Caco-2 (cell line): ENCODE measurements at regions not wholly inside any gene's neighbourhood (a gene's known extent, or its start where the extent isn't known, plus 50 kb on each side); places are given as distances from the start of the nearest gene placed in this dataset.

Experiments
- BruUV-seq: library from RNA; stranded (reverse); fragments of 400-500 nt; replicated peaks from 2 replicates; lab custom pipeline; 2021; lab: Mats Ljungman, UMichigan
- CTCF ChIA-PET: fragments of 300-600 bp; sonication (Branson Sonifier 250); formaldehyde crosslinking; loops from one replicate; lab custom pipeline; 2022; ENCODE audit warnings: antibody characterized with exemption; lab: Charles Lee
- POLR2A ChIA-PET: fragments of 300-600 bp; sonication (Branson Sonifier 250); formaldehyde crosslinking; loops from one replicate; lab custom pipeline; 2022; ENCODE audit warnings: antibody characterized with exemption; lab: Charles Lee
- DNase-seq, 2 experiments: peaks; one replicate each; pipeline versions ENCODE4 v3.0.0 to v3.0.0-alpha.2; 2020 to 2022
- H3K27me3 ChIP-seq: replicated peaks from 2 replicates; pipeline ENCODE4 v1.6.0; 2011; ENCODE audit warnings: low read length; ENCODE audit not compliant: control insufficient read depth, insufficient read depth
- H3K36me3 ChIP-seq: 2 replicates; pipeline ENCODE4 v1.5.1; 2011; ENCODE audit warnings: low read length; ENCODE audit not compliant: control insufficient read depth, insufficient read depth
- H3K4me1 ChIP-seq: fragments of 250-450 bp; sonication (Bioruptor Pico); 2 replicates; pipeline ENCODE4 v1.5.1; 2020; ENCODE audit warnings: mild to moderate bottlenecking
- H3K4me3 ChIP-seq: 2 replicates; pipeline ENCODE4 v1.5.1; 2011; ENCODE audit warnings: low read depth, mild to moderate bottlenecking, control low read depth, low read length
- H3K9me3 ChIP-seq: fragments of 250-450 bp; sonication (Bioruptor Pico); 2 replicates; pipeline ENCODE4 v1.5.1; 2020; ENCODE audit warnings: mild to moderate bottlenecking, moderate library complexity
- H3K27ac Mint-ChIP-seq: one replicate; pipeline ENCODE4 v1.8.0; 2022; ENCODE audit warnings: mixed read lengths; ENCODE audit not compliant: unreplicated experiment
- H3K27me3 Mint-ChIP-seq: one replicate; pipeline ENCODE4 v1.8.0; 2022; ENCODE audit warnings: mixed read lengths; ENCODE audit not compliant: insufficient read depth, unreplicated experiment
- H3K36me3 Mint-ChIP-seq: one replicate; pipeline ENCODE4 v1.8.0; 2022; ENCODE audit warnings: mild to moderate bottlenecking, mixed read lengths; ENCODE audit not compliant: insufficient read depth, unreplicated experiment
- H3K4me1 Mint-ChIP-seq: one replicate; pipeline ENCODE4 v1.8.0; 2022; ENCODE audit warnings: low read depth, mixed read lengths; ENCODE audit not compliant: unreplicated experiment
- H3K4me3 Mint-ChIP-seq: one replicate; pipeline ENCODE4 v1.8.0; 2022; ENCODE audit warnings: mild to moderate bottlenecking, moderate library complexity, mixed read lengths; ENCODE audit not compliant: unreplicated experiment
- H3K9me3 Mint-ChIP-seq: one replicate; pipeline ENCODE4 v1.8.0; 2022; ENCODE audit warnings: mixed read lengths; ENCODE audit not compliant: unreplicated experiment
- intact Hi-C: fragments of 100-400 bp; cut with micrococcal nuclease; formaldehyde crosslinking; loops from one replicate; pipeline ENCODE4 v1.10.0; 2022; ENCODE audit not compliant: unreplicated experiment
- TF ChIP-seq, protein P1 (sequence below), 2 experiments: fragments of 200-600 bp in 1 of 2; IDR thresholded peaks; 1 replicate in 1 of 2; 2 replicates in 1 of 2; pipeline versions ENCODE4 v1.5.1 to v1.8.0; 2011 to 2022; ENCODE audit warnings: antibody characterized with exemption in 1 of 2, control low read depth in 1 of 2, inconsistent platforms in 1 of 2, low read depth in 1 of 2, low read length in 1 of 2, mild to moderate bottlenecking in 1 of 2, moderate library complexity in 1 of 2; ENCODE audit not compliant: insufficient read depth in 1 of 2, severe bottlenecking in 1 of 2, unreplicated experiment in 1 of 2

DNA sequence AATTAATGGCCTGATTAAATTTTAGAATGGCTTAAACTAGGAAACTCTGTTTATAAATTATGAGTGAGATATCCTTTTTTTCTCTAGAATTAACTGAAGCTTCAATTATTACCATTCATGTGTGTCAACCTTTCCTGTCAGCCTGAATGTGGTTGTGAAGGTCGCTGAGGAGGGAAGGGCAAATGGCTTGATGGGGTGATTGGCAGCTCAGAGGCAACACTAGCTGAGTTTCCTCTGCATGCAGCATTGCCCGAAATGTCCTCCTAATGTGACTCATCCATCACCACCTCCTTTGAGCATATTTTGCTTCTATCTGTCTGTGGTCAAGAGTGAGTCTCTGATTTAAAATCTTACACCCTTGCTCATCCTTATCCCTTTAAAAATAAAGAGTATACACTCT is 281.9 kb downstream of the TENT4A start:
- no peak for DNase-seq
- Histone ChIP-seq H3K9me3 (0 out of 2 replicates have a peak, but pooled peaks cover 3% of the 10 kb centered on the region), H3K36me3 (no peaks in the 10 kb centered on the region), H3K4me1 (no peaks in the 10 kb centered on the region), H3K27me3 (no peaks in the 10 kb centered on the region), H3K4me3 (no peak overlapping the region)
- H3K27ac Mint-ChIP-seq = no peak overlapping the region
- ChIA-PET CTCF (no interaction called here), POLR2A (no interaction called here)
- BruUV-seq = no TSS peak
- H3K9me3 Mint-ChIP-seq = no peaks in the 10 kb centered on the region
- H3K27me3 Mint-ChIP-seq = peaks cover 6% of the 10 kb centered on the region
- no peaks in the 10 kb centered on the region for H3K36me3 Mint-ChIP-seq
- H3K4me3 Mint-ChIP-seq = no peak overlapping the region
- TF ChIP-seq, protein P1, sequence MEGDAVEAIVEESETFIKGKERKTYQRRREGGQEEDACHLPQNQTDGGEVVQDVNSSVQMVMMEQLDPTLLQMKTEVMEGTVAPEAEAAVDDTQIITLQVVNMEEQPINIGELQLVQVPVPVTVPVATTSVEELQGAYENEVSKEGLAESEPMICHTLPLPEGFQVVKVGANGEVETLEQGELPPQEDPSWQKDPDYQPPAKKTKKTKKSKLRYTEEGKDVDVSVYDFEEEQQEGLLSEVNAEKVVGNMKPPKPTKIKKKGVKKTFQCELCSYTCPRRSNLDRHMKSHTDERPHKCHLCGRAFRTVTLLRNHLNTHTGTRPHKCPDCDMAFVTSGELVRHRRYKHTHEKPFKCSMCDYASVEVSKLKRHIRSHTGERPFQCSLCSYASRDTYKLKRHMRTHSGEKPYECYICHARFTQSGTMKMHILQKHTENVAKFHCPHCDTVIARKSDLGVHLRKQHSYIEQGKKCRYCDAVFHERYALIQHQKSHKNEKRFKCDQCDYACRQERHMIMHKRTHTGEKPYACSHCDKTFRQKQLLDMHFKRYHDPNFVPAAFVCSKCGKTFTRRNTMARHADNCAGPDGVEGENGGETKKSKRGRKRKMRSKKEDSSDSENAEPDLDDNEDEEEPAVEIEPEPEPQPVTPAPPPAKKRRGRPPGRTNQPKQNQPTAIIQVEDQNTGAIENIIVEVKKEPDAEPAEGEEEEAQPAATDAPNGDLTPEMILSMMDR (IDR thresholded peaks at IDR 0.05; ENCODE audit: insufficient read depth in 1 of 2, low read depth in 1 of 2, low read length in 1 of 2, severe bottlenecking in 1 of 2, unreplicated experiment in 1 of 2) = no peak
- intact Hi-C loops = no loop called here
- H3K4me1 Mint-ChIP-seq = no peaks in the 10 kb centered on the region

DNA sequence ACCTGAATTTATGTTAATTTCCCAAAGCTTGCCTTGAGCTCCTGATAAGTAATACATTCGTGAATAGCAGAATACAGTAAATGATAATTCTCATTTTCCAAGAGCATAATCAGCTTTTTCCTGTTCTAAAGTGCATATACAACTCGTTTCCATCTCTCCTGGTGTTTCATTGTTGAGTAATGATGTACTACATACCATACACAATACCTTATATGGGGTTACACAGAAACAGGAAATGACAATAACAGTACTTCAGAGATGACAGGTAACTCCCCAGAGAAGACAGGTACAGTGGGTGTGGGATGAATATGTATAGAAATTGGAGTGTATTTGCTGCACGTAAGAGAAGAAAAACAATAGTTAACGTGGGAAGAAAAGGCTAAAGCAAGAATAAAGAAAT is 287.1 kb downstream of the TENT4A start:
- Histone ChIP-seq H3K27me3 (no peaks in the 10 kb centered on the region), H3K9me3 (0 out of 2 replicates have a peak, but pooled peaks cover 3% of the 10 kb centered on the region), H3K4me1 (no peaks in the 10 kb centered on the region), H3K4me3 (no peak overlapping the region), H3K36me3 (no peaks in the 10 kb centered on the region)
- TF ChIP-seq, protein P1 (IDR thresholded peaks at IDR 0.05; ENCODE audit: insufficient read depth in 1 of 2, low read depth in 1 of 2, low read length in 1 of 2, severe bottlenecking in 1 of 2, unreplicated experiment in 1 of 2) = no peak
- no peaks in the 10 kb centered on the region for H3K27me3 Mint-ChIP-seq
- CTCF ChIA-PET = interaction anchor here (0.7 kb wide), 1 partner anchor 443 kb away, joined by 3 read pairs; no protein-coding TSS in a partner anchor
- H3K4me1 Mint-ChIP-seq = no peaks in the 10 kb centered on the region
- H3K27ac Mint-ChIP-seq = no peak overlapping the region
- intact Hi-C loops = no loop called here
- DNase-seq = no peak
- no TSS peak for BruUV-seq
- no peak overlapping the region for H3K4me3 Mint-ChIP-seq
- no peaks in the 10 kb centered on the region for H3K36me3 Mint-ChIP-seq
- POLR2A ChIA-PET = no interaction called here
- no peaks in the 10 kb centered on the region for H3K9me3 Mint-ChIP-seq

DNA sequence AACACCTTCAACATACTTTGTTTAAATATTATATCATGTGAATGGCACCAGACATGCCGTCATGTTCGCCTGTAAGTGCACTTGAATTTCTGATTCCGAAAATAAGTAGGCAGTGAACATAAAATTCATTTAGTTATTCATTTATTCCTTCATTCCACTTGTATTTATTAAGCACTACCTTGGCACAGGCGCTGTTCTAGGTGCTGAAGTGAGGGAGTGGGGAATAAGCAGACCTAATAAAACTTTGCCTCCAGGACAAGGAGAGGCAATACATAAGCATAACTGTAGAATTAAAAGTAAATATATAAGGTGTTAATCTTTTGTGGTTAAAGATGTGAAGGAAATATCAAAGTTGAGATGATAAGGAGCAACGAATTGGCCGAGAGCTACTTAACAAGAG is 297.4 kb downstream of the TENT4A start:
- Histone ChIP-seq H3K4me3 (no peak overlapping the region), H3K9me3 (no peaks in the 10 kb centered on the region), H3K27me3 (no peaks in the 10 kb centered on the region), H3K4me1 (no peaks in the 10 kb centered on the region), H3K36me3 (no peaks in the 10 kb centered on the region)
- intact Hi-C loops = no loop called here
- ChIA-PET POLR2A (no interaction called here), CTCF (no interaction called here)
- TF ChIP-seq, protein P1 (IDR thresholded peaks at IDR 0.05; ENCODE audit: insufficient read depth in 1 of 2, low read depth in 1 of 2, low read length in 1 of 2, severe bottlenecking in 1 of 2, unreplicated experiment in 1 of 2) = no peak
- H3K4me3 Mint-ChIP-seq = no peak overlapping the region
- H3K9me3 Mint-ChIP-seq = no peaks in the 10 kb centered on the region
- H3K27me3 Mint-ChIP-seq = no peaks in the 10 kb centered on the region
- no peak for DNase-seq
- no peak overlapping the region for H3K27ac Mint-ChIP-seq
- BruUV-seq = no TSS peak
- H3K36me3 Mint-ChIP-seq = no peaks in the 10 kb centered on the region
- H3K4me1 Mint-ChIP-seq = no peaks in the 10 kb centered on the region
